K562 (cell line): ENCODE measurements at regions not wholly inside any gene's neighbourhood (a gene's known extent, or its start where the extent isn't known, plus 50 kb on each side); places are given as distances from the start of the nearest gene placed in this dataset.

Experiments
- CXXC5 ChIP-seq: fragments of 250-450 bp; sonication (Bioruptor Pico); IDR thresholded peaks from 2 replicates; pipeline ENCODE4 v1.8.0; 2022; ENCODE audit warnings: inconsistent platforms, mild to moderate bottlenecking, moderate library complexity
- ELF4 ChIP-seq: fragments of 450-650 bp; formaldehyde crosslinking; IDR thresholded peaks from 2 replicates; pipeline ENCODE4 v1.4.0; 2022; ENCODE audit warnings: missing genetic modification characterization
- ELK3 ChIP-seq: fragments of 450-650 bp; formaldehyde crosslinking; IDR thresholded peaks from 2 replicates; pipeline ENCODE4 v1.4.0; 2020; ENCODE audit warnings: mild to moderate bottlenecking
- ETV6 ChIP-seq, 3 experiments: fragments of 150-350 bp in 1 of 3; sonication (generic) in 1 of 3; formaldehyde crosslinking in 1 of 3; IDR thresholded peaks; 2 replicates each; pipeline versions ENCODE4 v1.6.1 to v1.8.0; 2014 to 2022; ENCODE audit warnings: borderline replicate concordance in 2 of 3, low read depth in 2 of 3, antibody characterized with exemption in 1 of 3, low read length in 1 of 3, mild to moderate bottlenecking in 1 of 3, missing genetic modification reagents in 1 of 3
- FOSL1 ChIP-seq: fragments of 200-800 bp; sonication (Bioruptor generic); conservative IDR thresholded peaks from 2 replicates; pipeline ENCODE4 v1.6.1; 2016; ENCODE audit warnings: missing genetic modification characterization, missing compliant biosample characterization
- GMEB1 ChIP-seq: fragments of 250-450 bp; sonication (Bioruptor Pico); IDR thresholded peaks from 2 replicates; pipeline ENCODE4 v1.4.0; 2020; ENCODE audit warnings: mild to moderate bottlenecking
- HMG20A ChIP-seq: fragments of 450-650 bp; formaldehyde crosslinking; conservative IDR thresholded peaks from 2 replicates; pipeline ENCODE4 v1.4.0; 2020; ENCODE audit warnings: mild to moderate bottlenecking, mixed read lengths
- MLX ChIP-seq, 2 experiments: fragments of 450-650 bp in 1 of 2; sonication (generic) in 1 of 2; formaldehyde crosslinking; conservative IDR thresholded peaks; 2 replicates each; pipeline versions ENCODE4 v1.4.0 to v1.8.1; 2020 to 2022; ENCODE audit warnings: mild to moderate bottlenecking in 1 of 2, missing genetic modification reagents in 1 of 2
- NR4A1 ChIP-seq, 2 experiments: fragments of 250-450 bp in 1 of 2; fragments of 450-650 bp in 1 of 2; sonication (Bioruptor Pico) in 1 of 2; IDR thresholded peaks; 2 replicates each; pipeline versions ENCODE4 v1.4.0 to v1.6.1; 2016 to 2020; ENCODE audit warnings: mild to moderate bottlenecking in 2 of 2, missing compliant biosample characterization in 1 of 2, missing genetic modification characterization in 1 of 2, moderate library complexity in 1 of 2
- RBM17 ChIP-seq: fragments of 200-400 bp; formaldehyde crosslinking; IDR thresholded peaks from 2 replicates; pipeline ENCODE4 v1.6.1; 2017; ENCODE audit warnings: low read depth, mild to moderate bottlenecking, low read length, borderline replicate concordance
- RBM39 ChIP-seq: fragments of 200-400 bp; formaldehyde crosslinking; optimal IDR thresholded peaks from 2 replicates; pipeline ENCODE3; 2018; ENCODE audit warnings: low read depth, low read length
- SLC30A9 ChIP-seq: fragments of 250-450 bp; sonication (Bioruptor Pico); IDR thresholded peaks from 2 replicates; pipeline ENCODE4 v1.8.0; 2022; ENCODE audit warnings: mild to moderate bottlenecking, moderate library complexity
- TEAD1 ChIP-seq, 2 experiments: fragments of 450-650 bp in 1 of 2; sonication (generic) in 1 of 2; formaldehyde crosslinking; IDR thresholded peaks; 2 replicates each; pipeline versions ENCODE4 v1.4.0 to v1.8.0; 2020 to 2022; ENCODE audit warnings: mild to moderate bottlenecking in 2 of 2, missing genetic modification reagents in 1 of 2
- TEAD2 ChIP-seq: fragments of 450-650 bp; IDR thresholded peaks from 2 replicates; pipeline ENCODE4 v1.6.1; 2016; ENCODE audit warnings: missing genetic modification characterization, control low read depth, missing compliant biosample characterization
- ZBTB9 ChIP-seq: fragments of 450-650 bp; formaldehyde crosslinking; IDR thresholded peaks from 2 replicates; pipeline ENCODE4 v1.4.0; 2020; ENCODE audit warnings: mild to moderate bottlenecking, moderate library complexity
- ZC3H8 ChIP-seq: fragments of 450-650 bp; IDR thresholded peaks from 2 replicates; pipeline ENCODE4 v1.6.1; 2017
- ZNF212 ChIP-seq: fragments of 450-650 bp; formaldehyde crosslinking; IDR thresholded peaks from 2 replicates; pipeline ENCODE4 v1.4.0; 2020; ENCODE audit warnings: mild to moderate bottlenecking
- ZNF274 ChIP-seq: IDR thresholded peaks from 2 replicates; pipeline ENCODE4 v1.6.1; 2011; ENCODE audit warnings: low read depth, mild to moderate bottlenecking, low read length, moderate library complexity, borderline replicate concordance
- ZNF316 ChIP-seq: fragments of 450-650 bp; IDR thresholded peaks from 2 replicates; pipeline ENCODE4 v1.6.1; 2016
- ZNF444 ChIP-seq: fragments of 250-450 bp; sonication (Bioruptor Pico); IDR thresholded peaks from 2 replicates; pipeline ENCODE4 v1.4.0; 2020; ENCODE audit warnings: mild to moderate bottlenecking, moderate library complexity
- ZNF644 ChIP-seq: fragments of 200-800 bp; sonication (Bioruptor generic); IDR thresholded peaks from 2 replicates; pipeline ENCODE4 v1.6.1; 2016; ENCODE audit warnings: low read depth, missing genetic modification characterization, missing compliant biosample characterization
- ZNF668 ChIP-seq: fragments of 250-450 bp; sonication (Bioruptor Pico); IDR thresholded peaks from 2 replicates; pipeline ENCODE4 v1.8.0; 2022; ENCODE audit warnings: mild to moderate bottlenecking, inconsistent platforms
- ZNF778 ChIP-seq: fragments of 450-650 bp; formaldehyde crosslinking; IDR thresholded peaks from 2 replicates; pipeline ENCODE4 v1.4.0; 2020; ENCODE audit warnings: mild to moderate bottlenecking, moderate library complexity

GRCh38 chr1:112817555-112818373 lies 102.6 kb upstream of the PPM1J start (continued):
- TF ChIP-seq ZBTB9 (CRISPR knock-in tag), result peak; percentile 80
- no peak for TF ChIP-seq ETV6 (IDR thresholded peaks at IDR 0.05; ENCODE audit: borderline replicate concordance in 1 of 2, low read depth in 2 of 2, low read length in 1 of 2)
- TF ChIP-seq ETV6 (CRISPR knock-in tag; IDR thresholded peaks at IDR 0.05; ENCODE audit: borderline replicate concordance), result no peak
- TF ChIP-seq ZNF274, result no peak
- TF ChIP-seq CXXC5 (CRISPR knock-in tag), result 0 out of 2 replicates have a peak, but pooled peaks have one; percentile 14
- peak; percentile 49; the same call in 1 of the 2 replicates for TF ChIP-seq GMEB1 (CRISPR knock-in tag)
- TF ChIP-seq ZNF778, result no peak
- TF ChIP-seq NR4A1 (CRISPR knock-in tag; IDR thresholded peaks at IDR 0.05), result no peak
- peak; percentile 96 for TF ChIP-seq NR4A1 (tag; IDR thresholded peaks at IDR 0.05)
- peak; percentile 33; the same call in 1 of the 2 replicates for TF ChIP-seq TEAD2 (tag)
- TF ChIP-seq ZNF316, result no peak
- TF ChIP-seq ELF4 (CRISPR knock-in tag), result 0 out of 2 replicates have a peak, but pooled peaks have one; percentile 11
- TF ChIP-seq FOSL1, result no peak
- no peak for TF ChIP-seq MLX (CRISPR knock-in tag; conservative IDR thresholded peaks at IDR 0.05)
- TF ChIP-seq ELK3 (CRISPR knock-in tag), result no peak
- no peak for TF ChIP-seq ZNF644
- TF ChIP-seq TEAD1 (CRISPR knock-in tag; IDR thresholded peaks at IDR 0.05), result peak in 1 of 2 experiments; percentile 81; a peak in 2 of 4 replicates
- no peak for TF ChIP-seq RBM39
- TF ChIP-seq SLC30A9 (CRISPR knock-in tag), result no peak
- TF ChIP-seq RBM17, result no peak
- peak; percentile 64; the same call in 1 of the 2 replicates for TF ChIP-seq HMG20A
- 0 out of 2 replicates have a peak, but pooled peaks have one; percentile 53 for TF ChIP-seq ZNF212
- TF ChIP-seq ZC3H8, result no peak
- peak; percentile 90 for TF ChIP-seq ZNF668 (CRISPR knock-in tag)
- peak; percentile 55; the same call in 1 of the 2 replicates for TF ChIP-seq ZNF444 (CRISPR knock-in tag)
